SK-N-SH (cell line): ENCODE measurements at regions not wholly inside any gene's neighbourhood (a gene's known extent, or its start where the extent isn't known, plus 50 kb on each side); places are given as distances from the start of the nearest gene placed in this dataset.
"Not testable (repeated sequence)": the region's sequence is repeated elsewhere in the genome, so short reads cannot be mapped to it uniquely, and the experiment has no call there.

Experiments used
- ELF1 ChIP-seq: IDR thresholded peaks from 2 replicates; pipeline ENCODE4 v1.4.0; 2012
- EZH2phosphoT487 ChIP-seq: fragments of 200-600 bp; sonication (generic); IDR thresholded peaks from 2 replicates; pipeline ENCODE4 v1.6.1; 2017; ENCODE audit warnings: low read depth, mixed run types, mild to moderate bottlenecking, antibody characterized with exemption, moderate library complexity, borderline replicate concordance
- FOXM1 ChIP-seq: IDR thresholded peaks from 2 replicates; pipeline ENCODE4 v1.4.0; 2012; ENCODE audit warnings: low read depth, mild to moderate bottlenecking
- GABPA ChIP-seq: IDR thresholded peaks from 2 replicates; pipeline ENCODE4 v1.4.0; 2012; ENCODE audit warnings: low read depth, mild to moderate bottlenecking
- MXI1 ChIP-seq: IDR thresholded peaks from 2 replicates; pipeline ENCODE4 v1.6.1; 2012; ENCODE audit warnings: mild to moderate bottlenecking, low read depth, low read length, improper control_type of control experiment
- POLR2AphosphoS5 ChIP-seq: IDR thresholded peaks from 2 replicates; pipeline ENCODE4 v1.6.1; 2012; ENCODE audit warnings: low read depth, low read length
- RCOR1 ChIP-seq: fragments of 150-350 bp; IDR thresholded peaks from 2 replicates; pipeline ENCODE4 v1.6.1; 2017; ENCODE audit warnings: antibody characterized with exemption, low read length
- RFX5 ChIP-seq: IDR thresholded peaks from 2 replicates; pipeline ENCODE4 v1.6.1; 2012; ENCODE audit warnings: mild to moderate bottlenecking, improper control_type of control experiment, low read length
- SMC3 ChIP-seq: IDR thresholded peaks from 2 replicates; pipeline ENCODE4 v1.6.1; 2012; ENCODE audit warnings: low read depth, low read length, improper control_type of control experiment
- USF1 ChIP-seq: IDR thresholded peaks from 2 replicates; pipeline ENCODE4 v1.4.0; 2012; ENCODE audit warnings: low read depth, borderline replicate concordance
- TF ChIP-seq, protein P1 (sequence below): fragments of 200-600 bp; sonication (generic); IDR thresholded peaks from 2 replicates; pipeline ENCODE4 v1.6.1; 2017; ENCODE audit warnings: antibody characterized with exemption, mild to moderate bottlenecking, moderate library complexity

DNA sequence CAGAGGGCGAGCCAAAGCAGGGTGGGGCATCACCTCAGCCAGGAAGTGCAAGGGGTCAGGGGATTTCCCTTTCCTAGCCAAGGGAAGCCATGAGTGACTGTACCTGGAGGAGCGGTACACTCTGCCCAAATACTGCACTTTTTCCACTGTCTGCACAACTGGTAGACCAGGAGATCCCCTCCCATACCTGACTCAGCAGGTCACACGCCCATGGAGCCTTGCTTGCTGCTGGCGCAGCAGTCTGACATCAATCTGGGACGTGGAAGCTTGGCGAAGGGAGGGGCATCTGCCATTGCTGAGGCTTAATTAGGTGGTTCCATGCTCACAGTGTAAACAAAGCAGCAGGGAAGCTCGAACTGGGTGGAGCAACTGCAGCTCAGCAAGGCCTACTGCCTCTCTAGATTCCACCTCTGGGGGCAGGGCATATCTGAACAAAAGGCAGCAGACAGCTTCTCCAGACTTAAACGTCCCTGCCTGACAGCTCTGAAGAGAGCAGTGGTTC is 217.7 kb downstream of the LHFPL1 start:
- not testable (repeated sequence) for TF ChIP-seq ELF1, RCOR1, MXI1, POLR2AphosphoS5, USF1, EZH2phosphoT487, SMC3, GABPA, RFX5, FOXM1
- TF ChIP-seq, protein P1, sequence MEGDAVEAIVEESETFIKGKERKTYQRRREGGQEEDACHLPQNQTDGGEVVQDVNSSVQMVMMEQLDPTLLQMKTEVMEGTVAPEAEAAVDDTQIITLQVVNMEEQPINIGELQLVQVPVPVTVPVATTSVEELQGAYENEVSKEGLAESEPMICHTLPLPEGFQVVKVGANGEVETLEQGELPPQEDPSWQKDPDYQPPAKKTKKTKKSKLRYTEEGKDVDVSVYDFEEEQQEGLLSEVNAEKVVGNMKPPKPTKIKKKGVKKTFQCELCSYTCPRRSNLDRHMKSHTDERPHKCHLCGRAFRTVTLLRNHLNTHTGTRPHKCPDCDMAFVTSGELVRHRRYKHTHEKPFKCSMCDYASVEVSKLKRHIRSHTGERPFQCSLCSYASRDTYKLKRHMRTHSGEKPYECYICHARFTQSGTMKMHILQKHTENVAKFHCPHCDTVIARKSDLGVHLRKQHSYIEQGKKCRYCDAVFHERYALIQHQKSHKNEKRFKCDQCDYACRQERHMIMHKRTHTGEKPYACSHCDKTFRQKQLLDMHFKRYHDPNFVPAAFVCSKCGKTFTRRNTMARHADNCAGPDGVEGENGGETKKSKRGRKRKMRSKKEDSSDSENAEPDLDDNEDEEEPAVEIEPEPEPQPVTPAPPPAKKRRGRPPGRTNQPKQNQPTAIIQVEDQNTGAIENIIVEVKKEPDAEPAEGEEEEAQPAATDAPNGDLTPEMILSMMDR: not testable (repeated sequence)
